NCI-H2107 treated with DMSO at 0.1 percent for 48 hours (cell line): ENCODE measurements at regions not wholly inside any gene's neighbourhood (a gene's known extent, or its start where the extent isn't known, plus 50 kb on each side); places are given as distances from the start of the nearest gene placed in this dataset.
"Not testable (repeated sequence)": the region's sequence is repeated elsewhere in the genome, so short reads cannot be mapped to it uniquely, and the experiment has no call there.

Source experiments
- DNase-seq: peaks from one replicate; lab custom pipeline; 2025; ENCODE audit not compliant: unreplicated experiment; lab: John Stamatoyannopoulos, UW

DNA sequence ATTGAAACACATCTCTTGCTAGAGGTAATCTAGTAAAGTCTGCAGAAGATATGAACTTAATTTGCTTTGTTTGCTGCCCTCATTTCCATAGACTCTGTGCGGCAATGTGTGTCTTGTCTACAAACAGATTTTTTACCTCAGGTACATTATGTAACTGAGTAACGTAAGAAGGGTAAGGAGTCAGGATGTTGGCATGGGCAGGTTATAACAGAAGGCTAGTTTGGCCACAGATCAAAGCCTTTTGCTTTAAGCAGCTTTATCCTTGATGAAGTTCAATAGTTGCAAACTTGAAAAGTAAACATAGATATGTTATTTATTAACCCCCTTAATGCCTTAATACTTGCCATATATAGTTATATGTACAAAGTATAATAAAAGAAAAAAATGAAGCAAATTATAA is 391.6 kb upstream of the FKBP1C start:
- no peak for DNase-seq

DNA sequence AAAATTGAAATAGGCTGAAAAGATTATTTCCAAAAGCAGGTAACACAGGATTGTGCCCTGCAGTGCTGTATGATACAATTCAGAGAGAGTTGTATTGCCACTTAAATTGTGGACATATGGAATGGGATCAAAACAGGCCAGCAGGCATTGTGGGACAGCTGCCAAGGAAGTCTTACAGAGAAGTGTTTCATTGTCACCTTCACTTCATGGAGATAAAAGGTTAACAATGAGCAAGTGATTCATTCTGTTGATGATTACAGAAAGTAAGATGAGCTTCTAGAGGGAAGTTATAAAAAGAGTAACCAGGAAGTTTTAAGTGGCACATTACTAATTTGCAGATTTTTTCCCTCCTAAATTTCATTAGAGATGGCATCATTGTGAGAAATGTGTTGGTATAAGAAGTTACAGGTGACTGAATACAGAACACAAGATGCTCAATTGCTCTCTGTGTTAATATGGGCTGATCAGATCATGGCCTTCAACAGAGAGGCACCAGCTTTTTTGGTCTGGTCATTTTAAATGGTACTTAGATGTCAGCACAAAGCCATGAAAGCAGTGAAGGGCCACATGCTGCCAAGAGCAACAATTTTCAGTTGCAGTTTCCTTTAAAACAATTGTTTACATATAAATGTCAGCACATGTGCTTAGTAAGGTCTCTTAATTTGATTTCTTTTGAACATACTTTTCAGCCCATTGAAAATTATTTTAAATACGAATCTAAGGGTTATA is 402.5 kb upstream of the FKBP1C start:
- no peak for DNase-seq

DNA sequence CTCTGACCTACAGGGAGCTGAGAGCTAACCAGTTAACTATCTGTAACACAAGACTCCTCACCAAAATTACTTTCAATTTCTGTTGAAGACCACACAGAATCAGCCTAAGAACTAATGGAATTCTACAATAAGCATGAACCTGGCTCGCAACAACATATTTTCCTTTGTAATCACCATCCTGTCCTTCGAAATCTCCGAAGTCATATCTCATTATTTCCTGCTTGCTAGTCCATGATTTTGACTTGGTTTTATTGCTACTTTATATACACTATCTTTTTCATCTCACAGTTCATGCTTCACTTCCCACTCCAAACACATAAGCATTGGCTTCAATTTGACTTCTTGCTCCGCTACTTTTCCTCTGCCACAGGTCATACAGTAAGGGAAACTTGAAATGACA is 405.8 kb upstream of the FKBP1C start:
- no peak for DNase-seq

DNA sequence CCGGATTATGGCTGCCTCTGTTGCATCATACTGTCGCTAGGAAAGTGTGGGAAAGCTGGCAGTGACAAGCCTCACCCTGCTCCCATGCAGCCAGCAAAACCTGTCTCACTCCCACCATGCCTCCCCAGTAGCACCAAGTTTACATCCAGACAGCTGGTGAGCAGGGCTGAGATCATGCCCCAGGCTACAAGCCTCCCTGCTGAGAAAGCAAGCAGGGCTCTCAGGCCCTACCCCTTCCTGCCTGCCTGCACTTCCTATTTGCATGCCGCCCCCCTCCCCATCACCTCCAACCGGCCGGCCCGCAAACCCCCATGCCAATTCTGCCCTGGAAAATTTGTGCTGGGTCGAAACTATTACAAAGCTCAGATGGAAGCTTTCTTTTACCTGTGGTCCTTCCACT is 408.2 kb upstream of the FKBP1C start:
- no peak for DNase-seq

DNA sequence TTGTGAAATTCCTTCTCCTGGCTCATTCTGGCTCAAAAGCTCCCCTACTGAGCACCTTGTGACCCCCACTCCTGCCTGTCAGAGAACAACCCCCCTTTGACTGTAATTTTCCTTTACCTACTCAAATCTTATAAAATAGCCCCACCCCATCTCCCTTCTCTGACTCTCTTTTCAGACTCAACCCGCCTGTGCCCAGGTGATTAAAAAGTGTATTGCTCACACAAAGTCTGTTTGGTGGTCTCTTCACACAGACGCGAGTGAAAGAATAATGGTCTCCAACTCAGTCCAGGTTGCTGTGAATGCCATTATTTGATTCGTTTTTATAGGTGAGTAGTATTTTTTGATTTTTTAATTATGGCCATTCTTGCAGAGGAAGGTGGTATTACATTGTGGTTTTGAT is 414.1 kb upstream of the FKBP1C start:
- no peak for DNase-seq

DNA sequence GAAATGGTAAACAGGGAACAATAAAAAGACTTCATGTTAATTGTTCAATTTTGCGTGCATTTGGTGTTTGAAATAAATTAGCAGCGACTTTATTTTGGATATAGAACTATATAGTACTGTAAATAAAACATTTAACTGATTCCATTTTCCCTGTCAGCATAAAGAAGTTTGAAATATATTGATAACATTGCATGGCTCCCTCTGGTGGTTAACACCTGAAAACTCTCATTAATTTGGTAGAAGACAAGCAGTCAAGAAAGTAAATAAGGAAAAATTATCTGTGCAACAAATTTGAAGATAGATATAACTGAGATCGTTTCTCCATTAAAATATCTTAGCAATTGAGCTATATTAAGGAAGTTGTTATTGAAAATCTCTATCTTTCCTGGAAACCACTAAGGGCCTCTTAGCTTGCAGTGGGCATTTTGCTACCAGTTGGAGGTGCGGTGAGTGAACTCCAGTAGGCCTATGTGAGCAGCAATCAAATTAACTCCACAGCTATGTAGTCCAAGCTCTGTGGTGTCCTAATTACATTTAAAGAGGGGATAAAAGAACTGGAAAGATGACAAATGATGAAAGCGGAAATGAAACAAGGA is 435.7 kb upstream of the FKBP1C start:
- DNase-seq, result peak; percentile 1

DNA sequence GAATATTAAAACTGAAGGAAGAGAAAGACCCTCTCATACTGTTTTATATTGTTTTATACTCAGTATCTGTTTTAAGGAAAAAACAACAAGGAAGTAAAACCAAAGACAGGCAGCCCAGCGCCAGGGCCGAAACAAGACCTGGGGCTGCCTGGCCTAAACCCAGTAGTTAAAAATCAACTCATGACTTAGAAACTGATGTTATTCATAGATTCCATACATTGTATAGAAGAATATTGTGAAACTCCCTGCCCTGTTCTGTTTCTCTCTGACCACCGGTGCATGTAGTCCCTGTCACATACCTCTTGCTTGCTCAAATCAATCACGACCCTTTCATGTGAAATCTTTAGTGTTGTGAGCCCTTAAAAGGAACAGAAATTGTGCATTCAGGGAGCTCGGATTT is 445.1 kb upstream of the FKBP1C start:
- DNase-seq, result not testable (repeated sequence)

DNA sequence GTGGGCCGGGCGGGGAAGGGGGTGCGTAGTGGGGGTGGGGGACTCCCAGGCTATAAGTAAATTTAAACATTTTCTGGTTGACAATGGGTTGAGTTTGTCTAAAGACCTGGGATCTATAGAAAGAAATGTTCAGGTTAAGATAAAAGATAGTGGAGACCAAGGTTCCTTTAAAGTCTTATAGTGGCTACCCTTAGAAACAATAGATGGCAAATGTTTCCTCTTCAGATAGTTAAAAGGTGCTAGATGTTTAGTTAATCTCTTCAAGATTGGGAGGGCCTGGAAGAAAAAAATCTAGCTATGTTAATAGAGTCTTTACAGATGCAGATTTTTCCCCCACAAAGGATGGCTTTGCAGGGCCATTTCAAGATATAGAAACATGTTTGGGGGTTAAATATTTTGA is 446.4 kb upstream of the FKBP1C start:
- no peak for DNase-seq

DNA sequence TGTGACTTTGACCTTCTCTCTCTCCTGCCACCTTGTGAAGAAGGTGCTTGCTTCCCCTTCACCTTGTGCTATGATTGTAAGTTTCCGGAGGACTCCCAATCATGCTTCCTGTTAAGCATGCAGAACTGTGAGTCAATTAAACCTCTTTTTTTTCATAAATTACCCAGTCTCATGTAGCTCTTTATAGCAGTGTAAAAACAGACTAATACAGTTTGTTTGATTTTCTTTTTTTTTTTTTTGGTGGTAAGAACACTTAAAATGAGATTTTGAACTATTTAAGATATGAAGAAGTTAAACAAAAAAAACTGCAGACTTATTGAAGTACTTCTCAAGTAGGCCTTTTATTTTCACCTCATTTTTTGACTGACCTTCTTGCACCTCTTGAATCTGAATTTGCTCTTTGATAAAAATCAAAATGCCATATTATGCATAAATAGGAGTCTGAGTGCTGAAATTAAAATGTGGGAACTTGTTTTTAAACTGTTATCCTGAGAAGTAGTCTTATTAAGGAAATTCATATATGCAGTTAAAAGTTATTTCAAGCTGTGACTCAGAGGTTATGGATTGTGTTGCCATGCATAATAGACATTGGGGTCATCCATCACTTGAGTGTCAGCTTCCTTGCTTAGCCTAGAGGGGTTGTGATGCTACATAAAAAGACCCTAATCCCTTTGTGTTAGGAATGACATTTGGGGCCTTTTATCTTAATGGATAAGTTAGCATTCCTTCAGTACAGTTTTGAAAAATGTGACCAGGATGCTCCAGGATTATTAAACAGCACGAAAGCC is 447.9 kb upstream of the FKBP1C start:
- no peak for DNase-seq

DNA sequence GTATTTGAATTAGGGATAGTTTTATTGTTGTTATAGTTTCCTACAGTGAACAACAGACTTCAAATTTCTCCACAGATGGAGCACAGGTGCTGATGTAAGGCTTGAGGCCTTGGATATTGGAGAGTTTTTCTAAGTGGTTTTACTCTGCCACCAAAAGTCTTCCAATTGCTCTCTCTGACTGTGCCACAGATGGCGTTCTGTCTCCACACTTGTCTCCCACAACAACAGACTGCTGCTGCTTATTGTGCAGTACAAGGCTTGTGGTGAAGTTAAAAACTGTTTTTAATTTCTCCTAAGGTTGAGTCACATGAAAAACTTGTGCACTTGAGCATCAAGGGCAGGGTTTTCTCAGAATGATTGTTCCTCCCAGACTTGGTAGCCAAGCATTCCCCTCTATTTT is 460.9 kb upstream of the KHDRBS2 start:
- no peak for DNase-seq

DNA sequence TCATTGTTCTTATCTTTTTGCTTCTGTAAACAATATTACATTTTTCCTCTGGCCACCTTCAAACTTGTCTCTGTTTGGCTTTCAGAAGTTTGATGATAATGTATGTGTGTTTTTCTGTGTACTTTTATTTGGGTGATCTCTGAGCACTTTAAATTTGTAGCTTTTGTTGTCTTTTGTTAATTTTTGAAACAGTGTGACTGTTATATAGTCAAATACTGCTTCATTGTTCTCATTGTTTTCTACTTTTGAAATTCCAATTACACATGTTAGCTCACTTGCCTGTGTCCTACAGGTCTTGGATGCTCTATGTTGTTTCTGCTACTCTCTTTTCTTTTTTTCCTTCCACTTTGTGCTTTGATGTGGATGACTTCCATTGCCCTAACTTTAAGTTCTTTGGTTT is 460.1 kb upstream of the KHDRBS2 start:
- no peak for DNase-seq

DNA sequence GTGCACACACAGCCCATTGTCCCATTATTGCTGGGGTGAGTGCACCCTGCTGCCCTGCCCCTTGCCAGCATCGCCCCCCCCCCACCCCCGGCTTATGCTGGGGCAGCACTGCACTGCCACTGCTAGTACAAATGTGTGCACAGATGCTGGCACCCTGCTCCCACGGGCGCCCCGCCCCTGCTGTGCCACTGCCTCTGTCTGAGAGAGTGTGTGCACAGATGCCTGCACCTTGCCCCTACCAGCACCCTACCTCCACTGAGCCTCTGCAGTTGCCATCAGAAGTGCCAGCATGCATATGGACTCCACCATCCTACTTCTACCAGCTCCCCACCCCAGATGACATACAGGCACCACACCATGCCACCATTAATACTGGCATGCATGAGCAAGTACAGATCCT is 454.6 kb upstream of the KHDRBS2 start:
- no peak for DNase-seq

DNA sequence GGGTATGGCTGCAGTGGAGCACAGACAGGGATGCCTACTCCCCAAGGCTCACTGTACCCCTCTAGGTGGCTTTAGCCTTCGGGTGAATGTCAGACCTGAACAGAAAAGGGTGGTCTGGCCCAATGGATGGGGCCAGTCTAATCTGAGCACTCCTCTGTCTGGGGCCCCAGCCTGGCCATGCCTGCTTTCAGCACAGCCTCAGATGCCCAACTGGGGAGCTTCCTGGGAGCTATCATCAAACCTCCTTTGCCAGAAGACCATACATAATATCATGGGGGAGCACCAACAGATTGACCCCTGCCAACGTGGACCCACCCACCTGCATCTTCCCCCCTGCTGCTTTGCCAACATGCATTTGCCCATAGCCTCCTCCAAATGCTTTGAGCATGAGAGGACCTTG is 454.1 kb upstream of the KHDRBS2 start:
- no peak for DNase-seq

DNA sequence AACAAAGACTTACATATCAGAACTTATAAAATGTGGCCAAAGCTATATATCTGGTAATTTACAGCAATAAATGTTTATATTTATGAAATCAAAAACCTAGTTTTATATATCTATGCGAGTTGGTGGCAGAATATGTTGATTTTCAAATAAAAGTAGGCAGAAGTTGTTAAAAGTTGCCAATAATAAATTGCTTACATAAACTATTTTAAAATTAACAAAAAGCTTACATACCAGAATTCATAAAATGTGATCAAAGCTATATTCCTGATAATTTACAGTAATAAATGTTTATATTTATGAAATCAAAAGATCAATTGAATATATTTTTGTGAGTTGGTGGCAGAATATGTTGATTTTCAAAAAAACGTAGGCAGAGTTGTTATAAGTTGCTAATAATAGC is 451.8 kb upstream of the KHDRBS2 start:
- DNase-seq, result no peak

DNA sequence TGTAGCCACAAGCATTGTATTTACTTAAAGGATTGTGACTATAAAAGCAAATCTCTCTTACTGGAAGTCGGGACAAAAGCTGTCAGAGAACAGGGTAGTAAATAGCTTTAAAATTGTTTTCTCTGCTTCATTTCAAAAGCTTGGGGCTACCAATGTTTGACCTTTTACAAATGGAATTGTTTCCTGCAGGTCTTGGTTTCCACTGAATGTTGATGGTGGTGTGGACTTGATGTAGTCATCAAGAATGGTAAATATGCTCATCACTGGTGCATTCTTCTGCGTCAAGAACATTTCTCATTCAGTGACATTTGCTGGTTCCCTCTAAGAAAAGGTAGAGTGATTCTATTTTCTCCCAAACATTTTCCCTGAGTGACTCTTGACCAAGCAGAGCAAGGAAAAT is 435.4 kb upstream of the KHDRBS2 start:
- no peak for DNase-seq

DNA sequence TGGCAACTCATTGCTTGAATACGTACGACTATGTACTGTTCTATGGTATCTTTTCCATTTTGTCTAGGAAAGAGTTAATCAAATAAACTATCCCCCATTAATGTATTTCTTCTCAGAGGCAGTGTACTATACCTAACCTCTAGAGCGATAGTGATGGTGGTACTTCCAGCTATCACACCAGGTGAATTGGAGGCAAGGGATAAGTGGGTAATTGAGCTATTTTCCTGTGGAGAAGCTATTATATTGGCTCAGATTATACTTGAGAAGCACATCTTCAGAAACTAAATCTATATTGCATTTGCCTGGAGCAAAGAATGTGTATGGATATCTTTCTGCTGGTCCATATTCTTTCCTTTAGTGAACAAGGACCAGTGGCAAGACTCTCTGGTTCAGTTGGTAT is 430.7 kb upstream of the KHDRBS2 start:
- DNase-seq, result no peak

DNA sequence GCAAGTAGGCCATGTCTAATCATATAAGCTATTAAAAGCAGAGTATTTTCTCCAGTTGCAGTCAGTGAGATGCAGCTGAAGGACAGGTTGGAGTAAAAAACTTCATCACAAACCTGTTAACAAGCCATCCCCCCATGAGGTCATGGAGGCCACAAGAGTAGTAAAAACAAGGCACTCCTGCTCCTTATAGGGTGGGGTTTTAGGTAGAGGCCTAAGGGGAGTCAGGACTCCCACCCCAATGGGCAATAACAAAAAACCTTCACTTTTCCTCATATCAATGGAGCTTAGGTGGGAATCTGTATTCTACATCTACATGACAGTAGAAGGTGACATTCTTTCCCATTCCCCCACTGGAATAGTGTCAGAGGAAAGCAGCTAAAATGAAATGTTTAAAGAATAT is 428.1 kb upstream of the KHDRBS2 start:
- DNase-seq, result no peak

DNA sequence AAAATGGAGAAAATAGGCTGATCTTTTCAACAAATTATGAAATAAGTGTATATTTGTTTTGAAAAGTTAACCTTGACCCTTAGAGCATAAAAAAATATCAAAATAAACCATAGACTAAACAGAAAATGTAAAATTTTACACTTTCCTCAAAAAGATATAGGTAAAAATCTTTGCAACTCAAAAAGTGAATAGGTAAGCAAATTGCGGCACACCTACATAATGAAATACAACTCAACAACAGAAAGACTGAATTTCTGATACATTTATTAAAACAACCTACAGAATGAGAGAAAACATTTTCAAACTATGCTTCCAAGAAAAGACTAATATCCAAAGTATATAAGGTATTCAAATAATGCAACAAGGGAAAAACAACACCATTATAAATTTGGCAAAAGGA is 425.7 kb upstream of the KHDRBS2 start:
- DNase-seq, result no peak

DNA sequence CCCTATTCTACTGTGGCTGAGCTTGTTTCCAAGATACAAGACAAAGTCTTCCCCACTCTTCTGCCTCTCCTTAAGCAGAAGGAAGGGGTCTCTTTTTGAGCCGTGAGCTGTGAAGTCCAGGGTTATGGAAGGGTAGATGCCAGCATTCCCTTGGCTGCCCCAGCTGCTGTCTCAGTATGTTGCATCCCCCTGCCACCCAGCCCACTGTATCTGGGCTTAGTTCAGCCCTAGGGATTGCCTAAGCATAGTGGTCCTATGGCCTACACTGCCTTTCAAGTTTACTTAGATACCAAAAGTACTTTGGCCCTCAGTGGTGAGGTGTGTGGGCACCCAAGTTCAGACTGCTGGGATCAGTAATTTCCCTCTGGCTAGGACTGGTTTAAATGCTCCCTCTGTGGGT is 421.9 kb upstream of the KHDRBS2 start:
- no peak for DNase-seq

DNA sequence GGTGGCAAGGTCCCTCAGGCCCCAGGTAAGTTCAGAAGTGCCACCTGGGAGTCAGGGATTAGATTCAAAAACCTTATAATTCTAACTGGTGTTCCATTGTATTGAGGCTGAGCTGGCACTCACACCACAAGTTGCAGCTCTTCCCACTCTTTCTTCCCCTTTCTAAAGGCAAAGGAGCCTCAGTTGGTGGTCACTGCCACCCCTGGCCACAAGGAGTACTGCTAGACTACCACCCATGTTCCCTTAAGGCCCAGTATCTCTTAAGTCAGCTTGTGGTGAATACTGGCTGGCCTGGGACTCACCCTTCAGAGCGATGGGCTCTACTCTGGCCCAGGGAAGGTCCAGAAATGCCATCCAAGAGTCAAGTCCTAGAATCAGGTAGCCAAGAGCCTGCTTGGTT is 421.1 kb upstream of the KHDRBS2 start:
- no peak for DNase-seq

DNA sequence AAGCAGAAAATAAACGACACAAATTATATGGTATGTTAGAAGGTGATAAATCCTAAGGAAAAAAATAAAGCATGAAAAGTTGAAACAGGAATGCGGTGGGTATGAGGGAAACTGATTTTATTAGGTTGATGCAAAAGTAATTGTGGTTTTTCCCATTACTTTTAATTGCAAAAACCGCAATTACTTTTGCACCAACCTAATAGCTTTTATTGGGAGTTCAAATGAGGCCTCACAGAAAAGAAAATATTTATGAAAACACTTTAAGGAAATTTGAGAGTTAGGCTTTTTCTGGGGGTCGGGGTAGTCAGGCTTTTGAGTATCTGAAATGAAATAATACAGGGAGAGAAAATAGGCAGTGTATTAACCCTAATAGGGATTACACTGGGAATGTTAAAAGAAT is 397.0 kb upstream of the KHDRBS2 start:
- DNase-seq, result no peak

DNA sequence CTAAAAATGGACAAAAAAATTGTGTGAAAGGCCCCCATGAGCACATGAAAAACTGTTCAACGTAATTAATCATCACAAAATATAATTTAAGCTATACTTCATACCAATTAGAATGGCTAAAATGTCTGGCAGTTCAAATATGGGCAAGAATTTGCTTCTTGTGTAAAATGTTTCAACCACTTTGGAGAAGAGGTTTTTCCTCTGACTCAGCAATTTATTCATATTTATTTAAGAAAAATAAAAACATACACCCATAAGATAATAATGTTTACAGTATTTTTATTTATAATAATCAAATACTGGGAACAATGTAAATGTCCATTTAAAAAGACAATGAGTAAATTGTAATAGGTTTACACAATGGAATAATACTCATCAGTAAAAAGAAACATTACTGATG is 395.1 kb upstream of the KHDRBS2 start:
- DNase-seq, result no peak
